ENCODE measurements at regions not wholly inside any gene's neighbourhood (a gene's known extent, or its start where the extent isn't known, plus 50 kb on each side); places are given as distances from the start of the nearest gene placed in this dataset.
"Not testable (repeated sequence)": the region's sequence is repeated elsewhere in the genome, so short reads cannot be mapped to it uniquely, and the experiment has no call there.

- DNase-seq, result no peak
Observed at GRCh38 chr1:187038784-187039183, 210.0 kb downstream of the PLA2G4A start.

GRCh38 chr1:187041104-187041503 is 212.4 kb downstream of the PLA2G4A start:
- DNase-seq, result no peak

- no peak for DNase-seq
Observed at GRCh38 chr1:187042538-187042937, 213.8 kb downstream of the PLA2G4A start.

- not testable (repeated sequence) for DNase-seq
Observed at GRCh38 chr1:187043433-187043832, 214.7 kb downstream of the PLA2G4A start.

GRCh38 chr1:187044411-187044810 is 215.7 kb downstream of the PLA2G4A start:
- no peak for DNase-seq

- DNase-seq, result no peak
Observed at GRCh38 chr1:187045371-187045770, 216.6 kb downstream of the PLA2G4A start.

GRCh38 chr1:187046293-187046692 is 217.5 kb downstream of the PLA2G4A start:
- DNase-seq, result no peak

GRCh38 chr1:187047298-187047697 is 218.5 kb downstream of the PLA2G4A start:
- DNase-seq, result peak; percentile 73

GRCh38 chr1:187051618-187052232 is 223.0 kb downstream of the PLA2G4A start:
- DNase-seq, result no peak

- peak; percentile 89 for DNase-seq
Observed at GRCh38 chr1:187053876-187054275, 225.1 kb downstream of the PLA2G4A start.

- no peak for DNase-seq
Observed at GRCh38 chr1:187054862-187055757, 226.4 kb downstream of the PLA2G4A start.

GRCh38 chr1:187063271-187063670 is 234.5 kb downstream of the PLA2G4A start:
- DNase-seq, result no peak

- DNase-seq, result no peak
Observed at GRCh38 chr1:187067160-187067559, 238.4 kb downstream of the PLA2G4A start.

- DNase-seq, result no peak
Observed at GRCh38 chr1:187070076-187070475, 241.3 kb downstream of the PLA2G4A start.

GRCh38 chr1:187072262-187073034 is 243.7 kb downstream of the PLA2G4A start:
- not testable (repeated sequence) for DNase-seq

GRCh38 chr1:187073035-187073560 is 244.3 kb downstream of the PLA2G4A start:
- DNase-seq, result not testable (repeated sequence)

GRCh38 chr1:187073634-187074245 is 245.0 kb downstream of the PLA2G4A start:
- not testable (repeated sequence) for DNase-seq

GRCh38 chr1:187074445-187075048 is 245.8 kb downstream of the PLA2G4A start:
- DNase-seq, result no peak

GRCh38 chr1:187076922-187077321 is 248.2 kb downstream of the PLA2G4A start:
- DNase-seq, result no peak

- no peak for DNase-seq
Observed at GRCh38 chr1:187078321-187078720, 249.6 kb downstream of the PLA2G4A start.

GRCh38 chr1:187078916-187079315 is 250.2 kb downstream of the PLA2G4A start:
- no peak for DNase-seq

- DNase-seq, result no peak
Observed at GRCh38 chr1:187079330-187079729, 250.6 kb downstream of the PLA2G4A start.

Data from islet precursor cell (in vitro differentiated cells).